ENCODE measurements at regions not wholly inside any gene's neighbourhood (a gene's known extent, or its start where the extent isn't known, plus 50 kb on each side); places are given as distances from the start of the nearest gene placed in this dataset.

- TF ChIP-seq, protein P1, sequence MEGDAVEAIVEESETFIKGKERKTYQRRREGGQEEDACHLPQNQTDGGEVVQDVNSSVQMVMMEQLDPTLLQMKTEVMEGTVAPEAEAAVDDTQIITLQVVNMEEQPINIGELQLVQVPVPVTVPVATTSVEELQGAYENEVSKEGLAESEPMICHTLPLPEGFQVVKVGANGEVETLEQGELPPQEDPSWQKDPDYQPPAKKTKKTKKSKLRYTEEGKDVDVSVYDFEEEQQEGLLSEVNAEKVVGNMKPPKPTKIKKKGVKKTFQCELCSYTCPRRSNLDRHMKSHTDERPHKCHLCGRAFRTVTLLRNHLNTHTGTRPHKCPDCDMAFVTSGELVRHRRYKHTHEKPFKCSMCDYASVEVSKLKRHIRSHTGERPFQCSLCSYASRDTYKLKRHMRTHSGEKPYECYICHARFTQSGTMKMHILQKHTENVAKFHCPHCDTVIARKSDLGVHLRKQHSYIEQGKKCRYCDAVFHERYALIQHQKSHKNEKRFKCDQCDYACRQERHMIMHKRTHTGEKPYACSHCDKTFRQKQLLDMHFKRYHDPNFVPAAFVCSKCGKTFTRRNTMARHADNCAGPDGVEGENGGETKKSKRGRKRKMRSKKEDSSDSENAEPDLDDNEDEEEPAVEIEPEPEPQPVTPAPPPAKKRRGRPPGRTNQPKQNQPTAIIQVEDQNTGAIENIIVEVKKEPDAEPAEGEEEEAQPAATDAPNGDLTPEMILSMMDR (IDR thresholded peaks at IDR 0.05; ENCODE audit: extremely low read depth in 1 of 2, insufficient read depth in 1 of 2, low read depth in 1 of 2, low read length in 2 of 2), result no peak
- no peak for TF ChIP-seq EZH2 (IDR thresholded peaks at IDR 0.05; ENCODE audit: borderline replicate concordance, low read depth, low read length, severe bottlenecking)
- no peak for TF ChIP-seq POLR2A (IDR thresholded peaks at IDR 0.05; ENCODE audit: low read depth, low read length)
- TF ChIP-seq JUN (IDR thresholded peaks at IDR 0.05; ENCODE audit: borderline replicate concordance, insufficient read depth, insufficient read length, low read depth), result no peak
These were observed 316.9 kb downstream of the OSR1 start for GRCh38 chr2:19041434-19042041.

Data from endothelial cell of umbilical vein (primary cell).